OCI-LY1 (cell line): ENCODE measurements at regions not wholly inside any gene's neighbourhood (a gene's known extent, or its start where the extent isn't known, plus 50 kb on each side); places are given as distances from the start of the nearest gene placed in this dataset.

Experiments
- CTCF ChIP-seq: fragments of 200-600 bp; sonication (generic), shearing (Covaris generic); IDR thresholded peaks from 2 replicates; pipeline ENCODE4 v1.5.1; 2017; ENCODE audit warnings: mild to moderate bottlenecking, antibody characterized with exemption, low read length, moderate library complexity, mixed read lengths
- EZH2 ChIP-seq: fragments of 200-600 bp; sonication (generic), shearing (Covaris generic); IDR thresholded peaks from 2 replicates; pipeline ENCODE4 v1.8.0; 2017; ENCODE audit warnings: borderline replicate concordance, mixed run types, mild to moderate bottlenecking, antibody characterized with exemption, low read length, moderate library complexity, mixed read lengths

GRCh38 chr18:45285251-45285650 lies 330.0 kb upstream of the SLC14A2 start:
- no peak for TF ChIP-seq CTCF
- TF ChIP-seq EZH2 = no peak
